Activated CD8-positive, alpha-beta T cell treated with anti-CD3 and anti-CD28 coated beads for 36 hours (primary cell): ENCODE measurements at regions not wholly inside any gene's neighbourhood (a gene's known extent, or its start where the extent isn't known, plus 50 kb on each side); places are given as distances from the start of the nearest gene placed in this dataset.

ENCODE experiments used
- ATAC-seq: fragments of 200-7000 bp; cut with Tn5 transposase; one replicate; pipeline ENCODE4 v1.10.0; 2021; ENCODE audit warnings: mild to moderate bottlenecking, moderate library complexity
- CTCF ChIA-PET: fragments of 350-600 bp; sonication (Branson Sonifier 250); formaldehyde crosslinking; loops from one replicate; lab custom pipeline; 2021; ENCODE audit warnings: antibody characterized with exemption; lab: Charles Lee
- POLR2A ChIA-PET: fragments of 350-600 bp; sonication (Branson Sonifier 250); formaldehyde crosslinking; loops from one replicate; lab custom pipeline; 2021; ENCODE audit warnings: antibody characterized with exemption; lab: Charles Lee
- DNase-seq: peaks from one replicate; pipeline ENCODE4 v3.0.0-alpha.2; 2020
- H3K27ac Mint-ChIP-seq: one replicate; pipeline ENCODE4 v1.8.0; 2021; ENCODE audit warnings: mild to moderate bottlenecking, mixed read lengths
- H3K27me3 Mint-ChIP-seq: one replicate; pipeline ENCODE4 v1.8.0; 2021; ENCODE audit warnings: mixed read lengths
- H3K36me3 Mint-ChIP-seq: one replicate; pipeline ENCODE4 v1.8.0; 2021; ENCODE audit warnings: low read depth, mixed read lengths
- H3K4me1 Mint-ChIP-seq: one replicate; pipeline ENCODE4 v1.8.0; 2021; ENCODE audit warnings: low read depth, mixed read lengths
- H3K4me3 Mint-ChIP-seq: one replicate; pipeline ENCODE4 v1.8.0; 2021; ENCODE audit warnings: mild to moderate bottlenecking, moderate library complexity, mixed read lengths
- H3K9me3 Mint-ChIP-seq: one replicate; pipeline ENCODE4 v1.8.0; 2021; ENCODE audit warnings: mixed read lengths
- intact Hi-C: fragments of 100-400 bp; cut with micrococcal nuclease; formaldehyde crosslinking; loops from one replicate; pipeline ENCODE4 v1.10.0; 2022
- TF ChIP-seq, protein P1 (sequence below): fragments of 200-600 bp; IDR thresholded peaks from one replicate; pipeline ENCODE4 v1.8.0; 2022; ENCODE audit warnings: antibody characterized with exemption, mild to moderate bottlenecking

- Mint-ChIP-seq H3K27ac (no peak overlapping the region), H3K4me3 (no peak overlapping the region), H3K4me1 (no peaks in the 10 kb centered on the region), H3K27me3 (no peaks in the 10 kb centered on the region), H3K36me3 (no peaks in the 10 kb centered on the region), H3K9me3 (no peaks in the 10 kb centered on the region)
- TF ChIP-seq, protein P1, sequence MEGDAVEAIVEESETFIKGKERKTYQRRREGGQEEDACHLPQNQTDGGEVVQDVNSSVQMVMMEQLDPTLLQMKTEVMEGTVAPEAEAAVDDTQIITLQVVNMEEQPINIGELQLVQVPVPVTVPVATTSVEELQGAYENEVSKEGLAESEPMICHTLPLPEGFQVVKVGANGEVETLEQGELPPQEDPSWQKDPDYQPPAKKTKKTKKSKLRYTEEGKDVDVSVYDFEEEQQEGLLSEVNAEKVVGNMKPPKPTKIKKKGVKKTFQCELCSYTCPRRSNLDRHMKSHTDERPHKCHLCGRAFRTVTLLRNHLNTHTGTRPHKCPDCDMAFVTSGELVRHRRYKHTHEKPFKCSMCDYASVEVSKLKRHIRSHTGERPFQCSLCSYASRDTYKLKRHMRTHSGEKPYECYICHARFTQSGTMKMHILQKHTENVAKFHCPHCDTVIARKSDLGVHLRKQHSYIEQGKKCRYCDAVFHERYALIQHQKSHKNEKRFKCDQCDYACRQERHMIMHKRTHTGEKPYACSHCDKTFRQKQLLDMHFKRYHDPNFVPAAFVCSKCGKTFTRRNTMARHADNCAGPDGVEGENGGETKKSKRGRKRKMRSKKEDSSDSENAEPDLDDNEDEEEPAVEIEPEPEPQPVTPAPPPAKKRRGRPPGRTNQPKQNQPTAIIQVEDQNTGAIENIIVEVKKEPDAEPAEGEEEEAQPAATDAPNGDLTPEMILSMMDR = no peak
- intact Hi-C loops = no loop called here
- ATAC-seq (no peak), DNase-seq (no peak)
- ChIA-PET CTCF (no interaction called here), POLR2A (no interaction called here)
These were observed 97.6 kb upstream of the B3GAT1 start for GRCh38 chr11:134509381-134510232.

DNA sequence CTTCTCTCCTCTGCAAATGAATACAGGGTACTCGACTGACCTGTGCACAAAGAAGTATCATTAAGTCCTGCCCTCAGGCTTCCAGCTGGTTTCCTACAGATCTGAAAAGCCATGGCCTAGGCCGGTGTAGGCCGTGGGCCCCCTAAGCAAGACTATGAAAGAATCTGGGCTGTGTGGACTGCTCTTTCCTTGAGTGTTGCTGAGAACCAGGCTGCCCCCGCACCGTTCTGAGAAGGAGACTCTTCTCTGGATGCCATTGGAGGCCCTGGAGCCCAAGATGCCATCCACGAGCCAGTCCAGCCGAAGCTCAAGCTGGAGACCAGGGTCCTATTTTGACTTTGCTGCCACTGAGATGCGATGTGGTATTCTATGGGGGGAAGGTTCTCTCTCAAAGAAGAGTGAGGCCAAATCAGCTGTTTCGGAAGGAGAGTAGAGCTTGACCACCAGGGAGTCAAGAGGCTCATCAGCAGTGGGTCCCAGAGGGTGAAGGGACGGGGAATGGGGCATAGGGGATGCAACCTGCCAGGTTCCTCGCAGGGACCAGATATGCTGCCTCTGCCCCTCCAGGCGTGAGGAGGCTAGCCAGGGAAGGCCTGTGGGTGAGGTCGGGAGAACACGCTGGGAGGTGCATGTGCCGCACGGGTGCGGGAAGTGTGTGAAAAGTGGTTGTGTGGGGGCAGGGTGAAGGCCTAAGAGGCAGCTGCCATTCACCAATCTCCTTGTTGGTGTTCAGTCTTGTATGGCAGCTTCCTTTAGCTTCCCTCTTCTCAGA is 96.4 kb upstream of the B3GAT1 start:
- no peaks in the 10 kb centered on the region for H3K9me3 Mint-ChIP-seq
- no peaks in the 10 kb centered on the region for H3K36me3 Mint-ChIP-seq
- TF ChIP-seq, protein P1 = no peak
- no peak overlapping the region for H3K27ac Mint-ChIP-seq
- intact Hi-C loops = no loop called here
- DNase-seq = no peak
- ATAC-seq = no peak
- no peak overlapping the region for H3K4me3 Mint-ChIP-seq
- H3K27me3 Mint-ChIP-seq = no peaks in the 10 kb centered on the region
- ChIA-PET POLR2A (no interaction called here), CTCF (no interaction called here)
- no peaks in the 10 kb centered on the region for H3K4me1 Mint-ChIP-seq

DNA sequence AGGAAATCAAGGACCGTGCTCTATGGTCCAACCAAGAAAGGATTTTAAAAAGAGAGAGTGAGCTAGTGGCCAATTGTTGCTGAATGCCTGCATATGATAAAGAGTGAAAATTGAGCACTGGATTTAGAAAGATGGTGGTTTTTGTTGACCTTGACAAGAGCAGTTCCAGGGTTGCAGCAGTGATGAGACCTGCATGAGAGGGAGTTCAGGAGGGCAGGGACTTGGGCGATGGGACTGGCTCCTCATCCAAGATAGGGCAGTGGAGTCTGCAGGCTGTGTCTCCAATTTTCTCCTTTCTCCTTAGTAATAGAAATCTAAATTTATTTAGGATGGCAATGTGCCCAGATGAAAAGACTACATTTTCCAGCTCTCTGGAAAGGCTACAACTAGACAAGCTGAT is 94.0 kb upstream of the B3GAT1 start:
- Mint-ChIP-seq H3K9me3 (no peaks in the 10 kb centered on the region), H3K27me3 (no peaks in the 10 kb centered on the region), H3K4me3 (no peak overlapping the region), H3K4me1 (no peaks in the 10 kb centered on the region), H3K36me3 (no peaks in the 10 kb centered on the region), H3K27ac (no peak overlapping the region)
- ATAC-seq (no peak), DNase-seq (no peak)
- ChIA-PET POLR2A (no interaction called here), CTCF (no interaction called here)
- intact Hi-C loops = no loop called here
- TF ChIP-seq, protein P1 = no peak

DNA sequence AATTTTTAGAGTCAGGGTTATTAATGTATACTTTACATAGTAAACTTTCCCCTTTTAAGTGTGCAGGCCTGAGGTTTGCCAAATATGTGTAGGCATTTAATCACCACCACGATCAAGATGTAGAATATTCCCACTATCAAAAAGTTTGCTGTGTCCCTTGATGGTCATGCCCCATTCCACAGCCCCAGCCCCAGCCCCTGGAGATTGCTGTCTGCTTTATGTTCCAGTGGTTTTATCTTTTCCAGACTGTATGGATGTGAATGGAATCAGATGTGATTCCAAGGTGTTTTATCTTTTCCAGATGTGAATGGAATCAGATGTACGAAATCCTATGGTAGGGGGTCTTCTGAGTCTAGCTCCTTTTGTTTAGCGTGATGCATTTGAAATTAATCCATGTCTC is 93.1 kb upstream of the B3GAT1 start:
- H3K4me3 Mint-ChIP-seq = no peak overlapping the region
- H3K27me3 Mint-ChIP-seq = no peaks in the 10 kb centered on the region
- no peaks in the 10 kb centered on the region for H3K36me3 Mint-ChIP-seq
- ATAC-seq (no peak), DNase-seq (no peak)
- ChIA-PET CTCF (no interaction called here), POLR2A (no interaction called here)
- H3K9me3 Mint-ChIP-seq = no peaks in the 10 kb centered on the region
- no peaks in the 10 kb centered on the region for H3K4me1 Mint-ChIP-seq
- no peak overlapping the region for H3K27ac Mint-ChIP-seq
- TF ChIP-seq, protein P1 = no peak
- intact Hi-C loops = no loop called here
